ENCODE measurements at regions not wholly inside any gene's neighbourhood (a gene's known extent, or its start where the extent isn't known, plus 50 kb on each side); places are given as distances from the start of the nearest gene placed in this dataset.

GRCh38 chr2:234674781-234675201 is 177.9 kb upstream of the ARL4C start:
- no peak for TF ChIP-seq CTCF (IDR thresholded peaks at IDR 0.05; ENCODE audit: low read depth, low read length)
- DNase-seq (ENCODE audit: extremely low read depth, low read depth) = peak; percentile 8

DNA sequence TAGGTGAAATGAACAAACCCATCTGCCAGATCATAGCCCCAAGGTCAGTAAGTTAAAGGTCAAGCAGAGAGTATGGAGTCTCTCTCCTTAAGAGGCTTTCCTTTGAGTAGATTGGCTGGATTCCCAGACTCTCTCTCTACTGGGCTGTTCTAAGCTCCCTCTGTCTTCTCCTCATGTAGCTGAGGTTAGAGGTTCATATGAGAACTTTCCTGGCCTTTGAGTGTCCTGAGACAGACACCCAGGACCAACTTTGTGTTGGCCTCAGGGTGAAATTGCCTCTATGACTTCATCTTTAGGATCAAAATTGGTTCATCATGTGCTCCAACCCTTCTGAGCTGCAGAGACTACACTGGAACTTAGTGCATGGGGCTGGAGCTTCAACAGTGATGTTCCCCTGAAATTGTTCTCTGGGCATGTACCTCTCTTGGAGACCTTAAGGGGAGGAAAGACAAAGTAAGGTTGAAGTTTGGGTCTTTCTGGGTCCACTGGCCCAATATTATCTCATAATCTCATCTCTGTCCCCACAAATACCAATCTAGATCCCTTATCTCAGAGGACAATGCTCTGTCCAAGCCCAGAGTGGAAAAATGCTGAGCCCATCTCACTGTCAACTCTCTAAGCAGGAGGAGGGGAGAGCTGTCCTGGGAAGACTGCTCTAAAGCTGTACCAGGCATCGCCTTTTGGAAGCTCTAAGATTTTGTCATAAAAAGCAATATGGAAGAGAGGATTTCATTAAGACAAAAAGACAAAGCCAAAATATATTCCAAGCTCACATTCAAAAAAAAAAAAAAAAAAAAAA is 177.3 kb upstream of the ARL4C start:
- DNase-seq (ENCODE audit: extremely low read depth, low read depth) = no peak
- no peak for TF ChIP-seq CTCF (IDR thresholded peaks at IDR 0.05; ENCODE audit: low read depth, low read length)

DNA sequence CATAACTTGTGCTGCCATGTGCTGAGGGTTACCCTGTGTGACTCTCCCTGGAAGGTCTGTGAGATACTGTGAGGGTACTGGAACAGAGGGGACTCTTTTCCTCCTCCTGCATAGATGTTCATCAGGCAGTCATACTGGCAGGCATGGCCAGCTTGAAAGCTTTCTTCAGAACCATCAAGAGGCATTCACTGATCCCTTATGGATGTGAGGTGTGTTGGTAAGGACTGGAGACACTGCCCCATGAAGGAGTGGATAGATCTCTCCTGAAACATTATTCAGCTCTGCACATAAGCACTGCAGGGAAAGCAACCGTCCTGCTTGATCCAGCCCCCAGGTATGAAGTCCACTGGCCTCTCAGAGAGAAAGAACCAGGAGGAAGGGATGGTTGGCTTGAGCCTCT is 176.6 kb upstream of the ARL4C start:
- no peak for DNase-seq (ENCODE audit: extremely low read depth, low read depth)
- TF ChIP-seq CTCF (IDR thresholded peaks at IDR 0.05; ENCODE audit: low read depth, low read length) = no peak

DNA sequence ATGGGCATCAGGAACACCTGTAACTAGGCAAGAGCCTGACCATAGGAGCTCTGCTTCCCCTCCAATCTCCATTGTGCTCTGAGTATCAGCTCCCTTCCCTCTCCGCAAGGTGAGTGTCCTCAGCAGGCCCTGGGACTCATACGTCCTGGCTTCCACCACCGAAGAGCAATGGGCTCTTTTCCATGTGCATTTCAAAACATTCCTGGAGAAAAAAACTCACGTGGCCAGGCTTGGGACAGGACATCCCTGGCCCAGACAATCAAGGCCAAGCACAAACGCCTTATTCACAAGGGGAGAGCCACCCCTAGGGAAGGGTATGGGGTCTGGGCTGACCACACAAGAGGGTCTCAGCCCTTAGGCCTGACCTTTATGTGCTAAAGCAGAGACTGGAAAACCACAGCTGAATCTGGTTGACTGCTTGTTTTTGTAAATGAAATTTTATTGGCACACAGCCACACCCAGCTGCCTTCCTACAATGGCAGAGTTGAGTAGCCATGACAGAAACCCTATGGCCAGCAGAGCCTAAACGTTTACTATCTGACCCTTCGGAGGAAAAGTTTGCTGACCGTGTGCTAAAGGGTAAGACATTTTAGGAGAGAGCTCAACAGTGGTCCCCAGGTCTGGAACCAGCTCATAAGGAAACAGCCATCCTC is 175.7 kb upstream of the ARL4C start:
- TF ChIP-seq CTCF (IDR thresholded peaks at IDR 0.05; ENCODE audit: low read depth, low read length) = no peak
- no peak for DNase-seq (ENCODE audit: extremely low read depth, low read depth)

DNA sequence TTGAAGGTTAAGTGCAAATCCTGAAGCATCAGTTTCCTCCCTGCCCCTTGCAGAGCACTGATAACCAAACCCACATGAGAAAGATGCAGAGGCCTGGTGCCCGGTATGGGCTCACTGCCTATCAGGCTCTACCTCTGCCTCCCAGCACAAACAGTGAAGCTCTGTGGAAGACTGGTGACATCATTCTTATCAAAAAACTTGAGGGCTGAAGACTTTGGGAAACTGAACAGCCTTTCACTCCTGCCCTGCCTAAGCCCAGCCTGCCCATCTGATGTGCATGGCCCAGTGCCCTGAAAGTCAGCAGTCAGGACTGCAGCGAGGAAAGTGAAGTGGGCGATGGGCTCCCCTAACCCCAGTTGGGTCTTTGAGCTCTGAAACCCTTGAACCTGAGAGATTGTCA is 174.8 kb upstream of the ARL4C start:
- no peak for TF ChIP-seq CTCF (IDR thresholded peaks at IDR 0.05; ENCODE audit: low read depth, low read length)
- no peak for DNase-seq (ENCODE audit: extremely low read depth, low read depth)

GRCh38 chr2:234671231-234671630 is 174.3 kb upstream of the ARL4C start:
- no peak for TF ChIP-seq CTCF (IDR thresholded peaks at IDR 0.05; ENCODE audit: low read depth, low read length)
- no peak for DNase-seq (ENCODE audit: extremely low read depth, low read depth)

DNA sequence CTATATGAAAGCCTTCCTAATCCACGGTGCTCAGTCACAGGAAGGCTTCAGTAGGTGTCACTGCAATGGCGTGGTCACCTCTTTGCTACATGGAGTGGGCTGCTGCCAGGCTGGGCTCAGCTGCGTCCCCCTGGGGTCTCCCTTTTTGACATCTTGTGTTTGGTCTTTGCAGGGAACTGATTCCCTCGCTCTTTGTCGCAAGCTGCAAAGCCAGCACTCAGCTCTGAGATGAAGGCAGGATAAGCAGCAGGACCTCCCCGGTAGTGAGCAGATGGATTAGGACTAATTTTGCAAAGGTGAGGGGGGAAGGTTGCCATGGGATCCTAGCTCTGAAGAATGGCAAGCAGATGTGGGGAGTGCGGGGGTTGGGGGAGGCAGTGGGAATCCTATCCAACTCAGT is 173.9 kb upstream of the ARL4C start:
- TF ChIP-seq CTCF (IDR thresholded peaks at IDR 0.05; ENCODE audit: low read depth, low read length) = no peak
- DNase-seq (ENCODE audit: extremely low read depth, low read depth) = no peak
